ENCODE measurements at regions not wholly inside any gene's neighbourhood (a gene's known extent, or its start where the extent isn't known, plus 50 kb on each side); places are given as distances from the start of the nearest gene placed in this dataset.

- no peak for DNase-seq
Observed at GRCh38 chr3:59644479-59645402, 594.9 kb upstream of the CFAP20DC start.

GRCh38 chr3:59641169-59641899, 591.5 kb upstream of the CFAP20DC start:
- DNase-seq, result no peak

DNA sequence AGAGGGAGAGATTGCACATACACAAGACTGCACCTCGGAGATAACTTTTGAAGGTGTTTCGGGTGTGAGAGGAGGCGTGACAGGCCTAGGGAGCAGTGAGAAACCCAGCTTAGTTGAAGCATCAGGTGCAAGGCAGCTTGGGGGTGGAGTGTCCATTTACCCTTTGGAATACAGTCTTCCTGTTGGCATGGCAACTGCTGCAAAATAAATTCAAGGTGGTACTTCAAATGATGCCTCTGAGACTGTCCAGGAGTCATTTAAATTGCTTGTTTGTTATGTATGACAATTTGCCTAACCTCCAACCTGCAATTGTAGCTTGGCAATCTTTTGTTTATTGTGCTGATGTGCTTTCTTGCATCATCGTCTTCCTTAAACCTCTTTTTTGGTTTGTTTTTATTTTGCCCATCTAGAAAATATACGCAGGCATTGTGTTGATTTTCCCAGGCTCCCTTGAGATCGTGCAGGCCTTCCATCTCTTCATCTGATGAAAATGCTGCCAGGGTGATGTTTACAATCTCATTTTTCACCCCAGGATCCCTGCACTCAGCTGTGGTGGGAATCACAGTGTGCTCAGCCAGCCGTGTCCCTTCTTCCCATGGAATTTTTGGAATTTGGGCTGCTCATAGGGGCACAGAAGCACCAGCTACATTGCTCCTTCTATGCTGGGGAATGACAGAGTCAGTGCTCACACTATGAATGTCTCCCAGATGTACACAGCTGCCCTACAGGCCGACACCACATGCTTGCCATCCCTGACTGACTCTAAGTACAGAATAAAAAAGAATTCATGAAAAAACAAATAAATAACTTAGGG, 583.1 kb upstream of the CFAP20DC start:
- no peak for DNase-seq

DNA sequence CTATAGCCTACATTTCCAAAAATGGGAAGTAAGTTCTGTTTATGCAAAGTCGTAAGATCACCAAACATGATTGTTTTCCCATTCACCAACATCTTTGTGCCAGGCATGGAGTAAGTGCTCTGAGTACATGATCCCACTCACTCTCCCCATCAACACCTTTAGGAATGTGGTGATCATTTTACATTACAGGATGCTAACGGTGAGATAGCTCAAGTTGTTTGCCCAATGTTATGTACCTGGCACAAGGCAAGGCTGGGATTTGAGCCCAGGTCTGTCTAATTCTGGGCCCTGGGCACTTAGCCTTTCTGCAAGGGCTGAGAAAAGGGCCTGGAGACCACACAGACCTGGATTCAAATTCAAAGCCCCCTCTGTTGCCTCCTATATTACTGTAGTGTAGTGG, 581.7 kb upstream of the CFAP20DC start:
- DNase-seq, result no peak

DNA sequence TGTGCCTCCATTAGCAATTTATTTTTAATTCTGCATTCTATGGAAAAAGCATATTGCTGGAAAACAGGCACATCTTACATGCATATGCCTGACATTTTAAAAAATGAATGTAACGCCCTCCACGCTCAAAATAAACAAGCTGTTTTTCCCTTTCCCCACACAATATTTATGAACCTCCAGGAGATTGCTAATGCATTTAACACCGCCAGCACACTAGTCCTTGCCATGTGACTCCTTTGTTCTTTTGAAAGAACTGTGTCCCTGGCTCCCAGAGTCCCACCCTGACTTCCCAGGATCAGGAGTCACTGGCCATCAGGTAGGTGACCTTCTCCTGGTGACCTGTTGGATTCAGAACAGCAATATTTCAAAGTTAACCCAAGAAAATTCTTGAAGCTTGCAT, 571.2 kb upstream of the CFAP20DC start:
- DNase-seq, result no peak

DNA sequence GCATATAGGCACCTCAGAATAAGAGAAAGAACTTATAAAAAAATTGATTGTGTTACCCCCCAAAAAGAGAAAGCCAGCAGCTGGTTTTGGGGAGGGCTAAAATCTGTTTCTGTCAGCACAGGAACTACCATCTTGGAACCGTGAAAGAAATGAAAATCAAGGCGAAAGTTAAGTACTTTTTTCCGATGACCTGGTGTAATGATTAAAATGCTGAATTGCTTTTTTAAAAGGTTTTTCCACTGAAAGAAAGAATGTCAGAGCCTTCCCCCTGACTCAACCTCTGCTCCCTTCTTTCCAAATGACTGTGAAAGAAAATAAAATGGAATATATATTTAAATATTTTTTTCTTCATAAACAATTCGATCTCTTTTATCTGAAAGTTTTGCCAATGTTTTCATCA, 570.5 kb upstream of the CFAP20DC start:
- no peak for DNase-seq

DNA sequence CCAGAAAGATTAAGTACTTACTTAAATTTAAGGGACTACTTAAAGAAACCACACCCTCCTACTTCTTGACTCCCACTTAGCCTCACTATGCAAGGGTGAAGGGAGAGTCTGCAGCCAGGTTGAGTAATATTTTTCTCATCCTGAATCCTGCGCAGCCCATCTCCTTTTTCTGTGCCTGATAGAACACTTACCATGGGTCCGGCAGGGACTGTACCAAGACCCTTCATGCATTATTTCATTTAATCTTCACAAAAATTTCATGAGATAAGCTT, 562.6 kb upstream of the CFAP20DC start:
- DNase-seq, result no peak

GRCh38 chr3:59611649-59612443, 562.0 kb upstream of the CFAP20DC start:
- DNase-seq, result no peak

- no peak for DNase-seq
Observed at GRCh38 chr3:59609657-59610348, 560.0 kb upstream of the CFAP20DC start.

GRCh38 chr3:59608356-59608755, 558.5 kb upstream of the CFAP20DC start:
- no peak for DNase-seq

DNA sequence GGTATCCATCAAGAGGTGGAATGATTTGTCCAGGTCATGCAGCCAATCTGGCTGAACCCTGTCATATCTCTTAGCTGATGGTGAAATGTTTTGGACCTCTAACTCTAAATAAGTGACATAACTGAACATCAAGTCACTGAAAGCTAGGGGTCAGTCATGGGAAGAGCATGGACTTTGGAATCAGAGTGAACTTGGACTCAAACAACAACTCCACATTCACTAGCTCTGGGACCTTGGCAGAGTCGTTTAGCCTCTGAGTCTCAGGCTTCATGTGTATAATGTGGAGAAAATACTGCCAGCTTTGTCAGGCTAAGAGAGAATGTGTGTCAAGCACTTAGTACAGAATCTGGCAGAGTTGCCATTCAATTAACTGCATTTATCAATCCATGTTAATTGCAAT, 557.8 kb upstream of the CFAP20DC start:
- DNase-seq, result no peak

DNA sequence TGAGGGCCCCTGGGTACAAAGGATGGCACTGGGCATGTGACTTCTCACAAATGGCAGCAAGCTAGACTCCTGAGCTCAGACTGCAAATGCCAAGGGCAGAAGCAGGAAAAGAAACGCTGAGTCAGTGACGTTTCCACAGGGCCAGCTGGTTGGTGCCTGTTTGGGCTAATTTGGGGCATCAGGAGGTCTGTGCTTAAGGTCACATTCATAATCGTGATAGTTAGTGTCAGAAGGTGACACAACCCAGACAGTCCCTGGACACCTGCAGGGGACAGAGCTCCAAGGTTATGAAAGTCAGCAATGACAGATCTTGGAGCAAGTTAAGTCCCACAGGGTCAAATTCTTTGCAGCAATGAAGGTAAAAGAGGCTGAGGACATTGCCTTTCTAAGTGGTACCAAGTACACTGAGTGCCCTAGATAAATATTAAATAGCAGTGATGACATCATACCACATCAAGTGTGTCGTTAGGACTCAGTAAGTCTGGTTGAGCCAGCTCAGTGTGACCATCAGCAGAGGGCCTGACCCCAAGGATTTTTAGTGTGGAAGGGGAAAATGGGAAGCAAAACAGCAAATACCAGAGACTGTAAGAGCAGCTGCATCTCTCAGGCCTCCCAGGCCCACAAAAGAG, 556.9 kb upstream of the CFAP20DC start:
- DNase-seq, result no peak

DNA sequence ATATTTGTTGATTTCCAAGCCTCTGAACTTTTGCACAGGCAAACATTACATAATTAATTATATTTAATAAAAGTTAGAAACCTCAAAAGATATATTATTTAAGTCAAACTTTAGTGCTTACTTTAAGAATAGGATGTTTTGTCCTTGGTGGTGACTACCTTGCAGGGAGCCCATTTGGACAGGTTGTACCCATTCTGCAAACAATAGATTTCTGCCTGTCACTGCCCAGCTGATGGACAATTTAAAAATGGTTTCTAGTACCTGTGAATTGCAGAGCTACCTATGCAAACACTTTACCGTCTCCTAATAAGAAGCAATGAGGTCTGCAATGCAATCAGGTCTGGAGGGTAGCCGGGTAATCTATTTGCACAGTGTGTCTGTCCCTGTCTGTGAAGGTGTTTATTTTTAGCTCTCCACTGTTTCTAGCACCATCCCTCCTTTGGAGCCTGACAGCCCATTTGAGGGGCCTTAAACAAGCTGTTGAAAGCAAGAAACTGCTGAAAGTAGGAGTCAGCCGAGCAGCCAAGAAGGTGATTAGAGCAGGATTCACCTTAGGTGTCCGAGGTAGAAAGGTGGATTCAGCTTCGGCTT, 556.2 kb upstream of the CFAP20DC start:
- DNase-seq, result no peak

DNA sequence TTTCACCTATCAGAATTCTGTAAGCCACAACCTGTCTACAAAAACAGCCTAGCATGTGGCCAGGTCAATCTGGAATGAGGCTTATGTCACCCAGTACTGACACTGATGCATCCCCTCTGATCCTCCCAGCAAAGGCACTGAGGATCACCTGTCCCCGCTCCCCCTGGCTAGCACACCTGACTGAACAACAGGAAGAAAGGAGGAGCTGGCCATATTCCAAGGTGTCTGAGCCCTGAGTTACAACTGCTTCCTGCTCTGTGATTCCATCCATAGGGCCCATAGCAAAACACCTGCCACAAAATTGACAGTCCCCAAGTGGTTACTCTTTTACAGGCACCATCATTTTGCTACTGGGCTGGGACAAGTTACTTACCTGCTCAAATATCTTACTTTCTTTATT, 555.5 kb upstream of the CFAP20DC start:
- DNase-seq, result no peak

- no peak for DNase-seq
Observed at GRCh38 chr3:59601486-59601885, 551.7 kb upstream of the CFAP20DC start.

- no peak for DNase-seq
Observed at GRCh38 chr3:59600631-59601030, 550.8 kb upstream of the CFAP20DC start.

GRCh38 chr3:59596741-59597140, 546.9 kb upstream of the CFAP20DC start:
- no peak for DNase-seq

- DNase-seq, result no peak
Observed at GRCh38 chr3:59595830-59596229, 546.0 kb upstream of the CFAP20DC start.

DNA sequence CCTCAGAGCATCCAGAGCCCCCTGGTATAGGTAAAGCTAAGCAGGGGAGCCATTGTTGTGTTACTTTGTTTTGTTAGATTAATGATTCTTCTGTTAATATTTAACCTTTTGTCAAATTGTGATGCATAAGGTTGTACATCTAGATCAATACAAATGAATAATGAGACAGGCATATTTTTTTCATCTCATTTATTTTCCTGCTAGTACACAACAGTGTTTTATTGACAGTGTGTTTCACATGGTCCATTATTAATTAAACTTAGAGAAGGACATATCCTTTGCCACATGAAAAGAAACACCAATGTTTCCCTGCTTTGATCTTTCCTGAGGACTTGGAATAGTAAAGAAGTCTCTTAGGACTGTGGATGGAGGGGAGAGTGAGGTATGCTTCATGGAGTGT, 543.6 kb upstream of the CFAP20DC start:
- no peak for DNase-seq

DNA sequence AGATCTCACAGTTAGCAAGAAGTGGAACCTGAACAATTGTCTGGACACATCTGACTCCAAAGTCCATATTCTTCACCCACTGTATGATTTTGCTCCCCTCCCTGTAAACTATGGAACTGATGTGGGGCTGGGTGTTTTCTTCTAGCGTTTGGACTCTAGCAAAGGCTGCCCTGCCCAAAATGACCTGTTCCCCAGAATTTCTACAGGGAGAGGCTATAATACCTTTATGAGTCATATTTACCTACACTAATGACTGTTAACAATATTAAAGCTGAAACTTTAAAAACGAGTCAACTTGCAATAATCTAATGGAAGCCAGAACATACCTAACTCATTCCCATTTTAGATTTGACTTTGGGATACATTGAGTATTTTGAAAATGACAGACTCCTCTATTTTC, 531.2 kb upstream of the CFAP20DC start:
- DNase-seq, result no peak

- no peak for DNase-seq
Observed at GRCh38 chr3:59580499-59580898, 530.7 kb upstream of the CFAP20DC start.
